ENCODE measurements at regions not wholly inside any gene's neighbourhood (a gene's known extent, or its start where the extent isn't known, plus 50 kb on each side); places are given as distances from the start of the nearest gene placed in this dataset.

GRCh38 chr13:75216038-75216437 lies 265.9 kb downstream of the TBC1D4 start (continued):
- no peak for TF ChIP-seq ZFP91 (CRISPR knock-in tag; IDR thresholded peaks at IDR 0.05)

DNA sequence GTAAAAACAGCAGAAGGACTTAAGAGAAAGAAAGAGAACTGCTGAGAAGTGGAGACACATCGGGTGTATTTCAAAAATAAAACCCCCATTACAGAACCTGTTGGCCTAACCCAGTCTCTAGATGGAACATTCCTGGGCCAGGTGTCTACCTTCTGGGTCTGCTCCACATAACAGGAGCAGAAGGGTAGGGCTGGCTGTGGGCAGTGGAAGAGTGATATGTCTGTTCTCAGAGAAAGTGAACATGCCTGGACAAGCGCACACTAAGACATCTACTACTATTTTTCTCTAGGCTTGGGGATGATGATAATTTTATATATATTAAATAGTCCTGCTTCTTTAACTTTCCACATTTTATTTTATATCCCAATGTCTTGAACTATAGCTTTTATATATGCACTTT lies 267.1 kb downstream of the TBC1D4 start:
- H4K20me1 ChIP-seq (replicated peaks; ENCODE audit: control insufficient read depth, insufficient read depth, low read length), result no peaks in the 10 kb centered on the region
- 0% methylated on average over 2 of the region's 2 CpGs for WGBS (ENCODE audit: insufficient coverage, low coverage, missing lambda C conversion rate)
- H3K4me2 ChIP-seq (ENCODE audit: insufficient read depth, low read length), result no peak overlapping the region
- intact Hi-C loops (cut with micrococcal nuclease) (no loop called here), in situ Hi-C loops (cut with MboI) (no loop called here)
- H3K4me1 ChIP-seq (replicated peaks in 1 of 2; ENCODE audit: control insufficient read depth in 2 of 2, insufficient read depth in 2 of 2, low read length in 2 of 2), result peaks cover 0 to 3% of the 10 kb centered on the region in 2 experiments; a peak in 2 of 5 replicates
- TF ChIP-seq SNIP1 (IDR thresholded peaks at IDR 0.05; ENCODE audit: low read depth) (no peak), TAF9B (IDR thresholded peaks at IDR 0.05; ENCODE audit: partially characterized antibody) (no peak), STAT5B (CRISPR knock-in tag; IDR thresholded peaks at IDR 0.05) (no peak), MCM3 (IDR thresholded peaks at IDR 0.05) (no peak), FOSL1 (tag; conservative IDR thresholded peaks at IDR 0.05) (no peak), SOX6 (IDR thresholded peaks at IDR 0.05) (no peak), KLF13 (tag; IDR thresholded peaks at IDR 0.05; ENCODE audit: borderline replicate concordance, low read depth) (no peak), SAP30 (IDR thresholded peaks at IDR 0.05; ENCODE audit: borderline replicate concordance, insufficient read depth, low read depth, low read length, poor library complexity, severe bottlenecking) (no peak), BRD9 (IDR thresholded peaks at IDR 0.05; ENCODE audit: low read depth, partially characterized antibody) (no peak), USF1 (CRISPR knock-in tag; IDR thresholded peaks at IDR 0.05) (no peak)
- TF ChIP-seq, protein P1, sequence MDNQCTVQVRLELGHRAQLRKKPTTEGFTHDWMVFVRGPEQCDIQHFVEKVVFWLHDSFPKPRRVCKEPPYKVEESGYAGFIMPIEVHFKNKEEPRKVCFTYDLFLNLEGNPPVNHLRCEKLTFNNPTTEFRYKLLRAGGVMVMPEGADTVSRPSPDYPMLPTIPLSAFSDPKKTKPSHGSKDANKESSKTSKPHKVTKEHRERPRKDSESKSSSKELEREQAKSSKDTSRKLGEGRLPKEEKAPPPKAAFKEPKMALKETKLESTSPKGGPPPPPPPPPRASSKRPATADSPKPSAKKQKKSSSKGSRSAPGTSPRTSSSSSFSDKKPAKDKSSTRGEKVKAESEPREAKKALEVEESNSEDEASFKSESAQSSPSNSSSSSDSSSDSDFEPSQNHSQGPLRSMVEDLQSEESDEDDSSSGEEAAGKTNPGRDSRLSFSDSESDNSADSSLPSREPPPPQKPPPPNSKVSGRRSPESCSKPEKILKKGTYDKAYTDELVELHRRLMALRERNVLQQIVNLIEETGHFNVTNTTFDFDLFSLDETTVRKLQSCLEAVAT (IDR thresholded peaks at IDR 0.05), result no peak
- ATAC-seq (no peak), FAIRE-seq (no peak), DNase-seq (ENCODE audit: extremely low read depth in 1 of 4, low spot score in 3 of 4) (no peak)
- POLR2A ChIA-PET, result no interaction called here
- no peak overlapping the region for H3K4me3 ChIP-seq
- no peaks in the 10 kb centered on the region for H3K9me1 ChIP-seq (ENCODE audit: control insufficient read depth, insufficient read depth, low read length)
- no TSS peak for BruUV-seq (replicated peaks)
- H3K9me3 ChIP-seq (replicated peaks; ENCODE audit: control insufficient read depth, insufficient read depth, low read depth, low read length), result no peaks in the 10 kb centered on the region
- no peak overlapping the region for H2AFZ ChIP-seq (ENCODE audit: low read depth, low read length)
- H3K9ac ChIP-seq (ENCODE audit: insufficient read depth in 1 of 2, low read depth in 2 of 2, low read length in 2 of 2), result no peak overlapping the region
- no peaks in the 10 kb centered on the region for H3K27me3 ChIP-seq (ENCODE audit: control insufficient read depth in 2 of 2, insufficient read depth in 2 of 2, low read length in 2 of 2)
- CTCF ChIA-PET (ENCODE audit: low intra/inter-chr PET ratio), result no interaction called here
- no peak overlapping the region for H3K27ac ChIP-seq (ENCODE audit: extremely low read depth, low read depth, low read length)
- H3K36me3 ChIP-seq (ENCODE audit: control insufficient read depth, insufficient read depth, low read length), result no peaks in the 10 kb centered on the region
- H3K79me2 ChIP-seq (ENCODE audit: control insufficient read depth, insufficient read depth, low read length), result no peaks in the 10 kb centered on the region

Measured in K562 (cell line).